Endothelial cell of umbilical vein (primary cell): ENCODE measurements at regions not wholly inside any gene's neighbourhood (a gene's known extent, or its start where the extent isn't known, plus 50 kb on each side); places are given as distances from the start of the nearest gene placed in this dataset.

ENCODE experiments used
- BruUV-seq: library from RNA; stranded (reverse); fragments of 400-500 nt; replicated peaks from 2 replicates; lab custom pipeline; 2021; lab: Mats Ljungman, UMichigan
- CTCF ChIA-PET: fragments of 300-600, 350-600 bp; sonication (Branson Sonifier 250); formaldehyde crosslinking; loops from one replicate; lab custom pipeline; 2021; ENCODE audit warnings: antibody characterized with exemption, inconsistent platforms; lab: Charles Lee
- POLR2A ChIA-PET: fragments of 300-600, 350-600 bp; sonication (Branson Sonifier 250); formaldehyde crosslinking; loops from one replicate; lab custom pipeline; 2021; ENCODE audit warnings: antibody characterized with exemption, inconsistent platforms; lab: Charles Lee
- DNase-seq: peaks from one replicate; pipeline ENCODE4 v3.0.0-alpha.2; 2011; ENCODE audit warnings: low read depth, low spot score
- FAIRE-seq: peaks from 2 replicates; lab custom pipeline; 2011; peaks lifted over from hg19 to GRCh38; lab: Jason Lieb, UNC
- H2AFZ ChIP-seq: 2 replicates; pipeline ENCODE4 v1.6.0; 2012; ENCODE audit warnings: low read depth, low read length, control low read depth, inconsistent platforms
- H3K27ac ChIP-seq: 2 replicates; pipeline ENCODE4 v1.5.1; 2011; ENCODE audit warnings: low read depth, mild to moderate bottlenecking, control low read depth, low read length, moderate library complexity; ENCODE audit not compliant: insufficient read depth
- H3K27me3 ChIP-seq, 2 experiments: 2 replicates each; pipeline versions ENCODE4 v1.6.0 to v1.6.1; 2011; ENCODE audit warnings: low read length in 2 of 2, mixed read lengths in 1 of 2; ENCODE audit not compliant: control insufficient read depth in 2 of 2, insufficient read depth in 2 of 2
- H3K36me3 ChIP-seq, 2 experiments: 2 replicates in 1 of 2; 3 replicates in 1 of 2; pipeline ENCODE4 v1.5.1; 2011; ENCODE audit warnings: low read length in 2 of 2, mild to moderate bottlenecking in 1 of 2, moderate library complexity in 1 of 2; ENCODE audit not compliant: control insufficient read depth in 2 of 2, insufficient read depth in 2 of 2; ENCODE audit errors: extremely low read depth in 1 of 2
- H3K4me1 ChIP-seq: 3 replicates; pipeline ENCODE4 v1.5.1; 2011; ENCODE audit warnings: mild to moderate bottlenecking, low read length; ENCODE audit not compliant: control insufficient read depth, insufficient read depth; ENCODE audit errors: extremely low read depth
- H3K4me2 ChIP-seq: 2 replicates; pipeline ENCODE4 v1.6.1; 2011; ENCODE audit warnings: low read length, control low read depth, mixed read lengths; ENCODE audit not compliant: insufficient read depth
- H3K4me3 ChIP-seq, 3 experiments: fragments of 200-600 bp in 1 of 3; sonication (generic), shearing (Covaris generic) in 1 of 3; replicated peaks in 1 of 3; 2 replicates each; pipeline ENCODE4 v1.5.1; 2011 to 2016; ENCODE audit warnings: control low read depth in 3 of 3, low read length in 3 of 3, mild to moderate bottlenecking in 2 of 3, inconsistent platforms in 1 of 3, low read depth in 1 of 3, moderate library complexity in 1 of 3; ENCODE audit not compliant: insufficient read depth in 1 of 3
- H3K79me2 ChIP-seq: 2 replicates; pipeline ENCODE4 v1.6.0; 2012; ENCODE audit warnings: low read length, inconsistent platforms; ENCODE audit not compliant: control insufficient read depth, insufficient read depth
- H3K9ac ChIP-seq: replicated peaks from 2 replicates; pipeline ENCODE3; 2011; ENCODE audit warnings: low read length, control low read depth; ENCODE audit not compliant: insufficient read depth; ENCODE audit errors: extremely low read depth
- H3K9me1 ChIP-seq: replicated peaks from 3 replicates; pipeline ENCODE4 v1.6.0; 2011; ENCODE audit warnings: mild to moderate bottlenecking, low read length; ENCODE audit not compliant: control insufficient read depth, insufficient read depth; ENCODE audit errors: extremely low read depth
- H3K9me3 ChIP-seq: replicated peaks from 2 replicates; pipeline ENCODE4 v1.5.1; 2012; ENCODE audit warnings: low read length, inconsistent platforms; ENCODE audit not compliant: control insufficient read depth, insufficient read depth
- H4K20me1 ChIP-seq: replicated peaks from 2 replicates; pipeline ENCODE3; 2011; ENCODE audit warnings: mild to moderate bottlenecking, low read length; ENCODE audit not compliant: control insufficient read depth, insufficient read depth; ENCODE audit errors: extremely low read depth
- EZH2 ChIP-seq: IDR thresholded peaks from 2 replicates; pipeline ENCODE4 v1.6.1; 2012; ENCODE audit warnings: borderline replicate concordance, low read depth, mild to moderate bottlenecking, moderate library complexity, low read length, inconsistent platforms; ENCODE audit not compliant: severe bottlenecking
- FOS ChIP-seq: IDR thresholded peaks from 2 replicates; pipeline ENCODE4 v1.6.1; 2011; ENCODE audit warnings: mild to moderate bottlenecking, low read length, moderate library complexity, borderline replicate concordance; ENCODE audit not compliant: insufficient read depth
- GATA2 ChIP-seq: IDR thresholded peaks from 2 replicates; pipeline ENCODE4 v1.7.0; 2011; ENCODE audit warnings: low read depth, mild to moderate bottlenecking, moderate library complexity, mixed read lengths, low read length; ENCODE audit not compliant: insufficient read length, insufficient read depth
- JUN ChIP-seq: IDR thresholded peaks from 2 replicates; pipeline ENCODE4 v1.6.1; 2011; ENCODE audit warnings: borderline replicate concordance, low read depth; ENCODE audit not compliant: insufficient read length, insufficient read depth
- MYC ChIP-seq: IDR thresholded peaks from one replicate; pipeline ENCODE4 v1.6.1; 2011; ENCODE audit warnings: mild to moderate bottlenecking, low read depth, low read length
- POLR2A ChIP-seq: IDR thresholded peaks from 2 replicates; pipeline ENCODE4 v1.6.1; 2012; ENCODE audit warnings: low read depth, mild to moderate bottlenecking, control low read depth, low read length
- POLR2AphosphoS5 ChIP-seq: IDR thresholded peaks from 2 replicates; pipeline ENCODE4 v1.6.1; 2012; ENCODE audit warnings: low read depth, mild to moderate bottlenecking, control low read depth, low read length, moderate library complexity; ENCODE audit not compliant: insufficient read depth
- dilution Hi-C: fragments of 300-500 bp; cut with MboI; formaldehyde crosslinking; loops from one replicate; pipeline ENCODE4 v1.15.0; 2019; ENCODE audit warnings: low sequenced_read_pairs; ENCODE audit not compliant: extremely low pct_ligation_motif_present
- intact Hi-C: fragments of 100-400 bp; cut with micrococcal nuclease; formaldehyde crosslinking; loops from one replicate; pipeline ENCODE4 v1.10.0; 2022
- TF ChIP-seq, protein P1 (sequence below), 2 donors: IDR thresholded peaks; 1 replicate in 1 of 2; 2 replicates in 1 of 2; pipeline ENCODE4 v1.5.1; 2011; ENCODE audit warnings: low read length in 2 of 2, mild to moderate bottlenecking in 2 of 2, moderate library complexity in 2 of 2, control low read depth in 1 of 2, inconsistent platforms in 1 of 2, low read depth in 1 of 2; ENCODE audit not compliant: insufficient read depth in 1 of 2; ENCODE audit errors: extremely low read depth in 1 of 2
- TF ChIP-seq, protein P2 (sequence below): IDR thresholded peaks from 2 replicates; pipeline ENCODE4 v1.6.1; 2011; ENCODE audit not compliant: insufficient read depth, insufficient read length

DNA sequence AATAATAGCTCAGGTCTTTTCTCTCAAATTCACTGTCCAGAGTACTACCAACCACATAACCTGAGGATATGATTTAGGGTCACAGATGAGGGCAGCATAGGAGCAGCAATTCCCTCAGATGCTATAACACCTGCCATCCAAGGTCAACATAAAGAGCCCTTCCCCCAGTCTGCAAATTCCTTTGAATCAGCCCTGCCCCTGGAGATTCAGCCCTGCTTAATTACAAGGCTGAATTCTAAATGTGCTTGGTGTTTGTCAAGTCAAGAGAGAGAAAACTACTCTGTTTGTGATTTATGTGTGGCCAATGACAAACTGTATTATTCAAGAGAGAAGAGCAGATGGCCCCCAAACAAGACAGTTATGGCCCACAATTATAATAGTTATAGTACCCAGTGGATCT is 195.7 kb upstream of the ADGRL2 start:
- H3K9me1 ChIP-seq = no peaks in the 10 kb centered on the region
- no peak overlapping the region for H2AFZ ChIP-seq
- FAIRE-seq (no peak), DNase-seq (no peak)
- TF ChIP-seq, protein P1, sequence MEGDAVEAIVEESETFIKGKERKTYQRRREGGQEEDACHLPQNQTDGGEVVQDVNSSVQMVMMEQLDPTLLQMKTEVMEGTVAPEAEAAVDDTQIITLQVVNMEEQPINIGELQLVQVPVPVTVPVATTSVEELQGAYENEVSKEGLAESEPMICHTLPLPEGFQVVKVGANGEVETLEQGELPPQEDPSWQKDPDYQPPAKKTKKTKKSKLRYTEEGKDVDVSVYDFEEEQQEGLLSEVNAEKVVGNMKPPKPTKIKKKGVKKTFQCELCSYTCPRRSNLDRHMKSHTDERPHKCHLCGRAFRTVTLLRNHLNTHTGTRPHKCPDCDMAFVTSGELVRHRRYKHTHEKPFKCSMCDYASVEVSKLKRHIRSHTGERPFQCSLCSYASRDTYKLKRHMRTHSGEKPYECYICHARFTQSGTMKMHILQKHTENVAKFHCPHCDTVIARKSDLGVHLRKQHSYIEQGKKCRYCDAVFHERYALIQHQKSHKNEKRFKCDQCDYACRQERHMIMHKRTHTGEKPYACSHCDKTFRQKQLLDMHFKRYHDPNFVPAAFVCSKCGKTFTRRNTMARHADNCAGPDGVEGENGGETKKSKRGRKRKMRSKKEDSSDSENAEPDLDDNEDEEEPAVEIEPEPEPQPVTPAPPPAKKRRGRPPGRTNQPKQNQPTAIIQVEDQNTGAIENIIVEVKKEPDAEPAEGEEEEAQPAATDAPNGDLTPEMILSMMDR (IDR thresholded peaks at IDR 0.05; ENCODE audit: extremely low read depth in 1 of 2, insufficient read depth in 1 of 2, low read depth in 1 of 2, low read length in 2 of 2) = no peak
- no peak for TF ChIP-seq POLR2A
- TF ChIP-seq EZH2 = no peak
- TF ChIP-seq, protein P2, sequence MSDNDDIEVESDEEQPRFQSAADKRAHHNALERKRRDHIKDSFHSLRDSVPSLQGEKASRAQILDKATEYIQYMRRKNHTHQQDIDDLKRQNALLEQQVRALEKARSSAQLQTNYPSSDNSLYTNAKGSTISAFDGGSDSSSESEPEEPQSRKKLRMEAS = no peak
- TF ChIP-seq POLR2AphosphoS5 = no peak
- no peak for TF ChIP-seq MYC
- TF ChIP-seq JUN = no peak
- TF ChIP-seq GATA2 = no peak
- no peak for TF ChIP-seq FOS
- POLR2A ChIA-PET = no interaction called here
- no peaks in the 10 kb centered on the region for H3K4me1 ChIP-seq
- no peaks in the 10 kb centered on the region for H3K79me2 ChIP-seq
- dilution Hi-C loops = no loop called here
- BruUV-seq = no TSS peak
- H3K4me3 ChIP-seq = no peak overlapping the region
- no peak overlapping the region for H3K9ac ChIP-seq
- H3K4me2 ChIP-seq = no peak overlapping the region
- no peak overlapping the region for H3K27ac ChIP-seq
- intact Hi-C loops = no loop called here
- H3K36me3 ChIP-seq = no peaks in the 10 kb centered on the region
- H3K9me3 ChIP-seq = no peaks in the 10 kb centered on the region
- no peaks in the 10 kb centered on the region for H3K27me3 ChIP-seq
- H4K20me1 ChIP-seq = no peaks in the 10 kb centered on the region
- CTCF ChIA-PET = interaction anchor here (1.2 to 2.1 kb wide), 2 partner anchors 13 kb away, joined by 3 to 5 read pairs; no protein-coding TSS in a partner anchor
